GM21576 (cell line): ENCODE measurements at regions not wholly inside any gene's neighbourhood (a gene's known extent, or its start where the extent isn't known, plus 50 kb on each side); places are given as distances from the start of the nearest gene placed in this dataset.
"Not testable (repeated sequence)": the region's sequence is repeated elsewhere in the genome, so short reads cannot be mapped to it uniquely, and the experiment has no call there.

Source experiments
- ATAC-seq: cut with Tn5 transposase; IDR thresholded peaks from one replicate; pipeline ENCODE4 v1.9.1; 2021; ENCODE audit warnings: mild to moderate bottlenecking, moderate library complexity; ENCODE audit not compliant: unreplicated experiment

DNA sequence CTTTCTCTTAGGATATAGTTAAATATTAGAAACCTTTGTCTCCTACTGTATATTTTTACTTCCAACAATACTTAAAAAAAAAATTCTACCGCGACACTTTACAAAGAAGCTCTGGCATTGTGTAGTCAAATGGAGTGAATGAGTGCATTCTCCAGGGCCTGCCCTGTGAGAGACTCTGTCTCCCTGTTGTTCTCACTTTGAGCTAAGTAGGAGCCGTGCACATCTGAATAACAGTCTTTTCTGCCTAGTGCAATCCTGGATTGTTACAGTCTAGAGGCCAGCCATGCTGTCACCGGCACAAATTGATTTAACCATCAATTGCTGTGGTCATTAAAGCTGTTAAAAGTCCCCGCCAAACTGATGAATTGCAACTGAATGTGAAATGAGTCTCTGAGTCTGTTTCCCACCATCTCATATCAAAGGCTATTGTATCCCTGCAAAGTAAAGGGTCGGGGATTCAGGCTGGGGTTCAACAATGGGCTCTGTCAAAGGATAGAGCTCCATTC is 156.0 kb downstream of the RFPL4B start:
- ATAC-seq: no peak

DNA sequence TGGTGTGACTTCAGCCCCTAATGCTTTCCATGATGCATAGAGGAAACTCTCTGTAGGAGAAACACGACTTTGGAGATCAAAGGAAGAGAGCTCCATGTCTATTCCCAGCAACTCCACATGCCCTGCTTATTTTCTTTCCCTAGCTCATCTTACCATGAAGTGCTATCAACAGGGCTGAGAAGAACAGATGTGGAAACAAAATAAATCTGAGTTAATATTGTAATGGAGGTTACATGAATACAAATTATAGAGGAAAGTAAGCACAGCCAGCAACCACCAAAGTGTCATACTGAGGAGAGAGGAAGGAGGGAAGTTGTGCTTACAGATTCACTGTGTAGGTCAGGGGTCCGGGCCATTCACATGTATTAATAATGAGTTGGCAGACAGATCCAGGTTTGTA is 157.5 kb downstream of the RFPL4B start:
- no peak for ATAC-seq

DNA sequence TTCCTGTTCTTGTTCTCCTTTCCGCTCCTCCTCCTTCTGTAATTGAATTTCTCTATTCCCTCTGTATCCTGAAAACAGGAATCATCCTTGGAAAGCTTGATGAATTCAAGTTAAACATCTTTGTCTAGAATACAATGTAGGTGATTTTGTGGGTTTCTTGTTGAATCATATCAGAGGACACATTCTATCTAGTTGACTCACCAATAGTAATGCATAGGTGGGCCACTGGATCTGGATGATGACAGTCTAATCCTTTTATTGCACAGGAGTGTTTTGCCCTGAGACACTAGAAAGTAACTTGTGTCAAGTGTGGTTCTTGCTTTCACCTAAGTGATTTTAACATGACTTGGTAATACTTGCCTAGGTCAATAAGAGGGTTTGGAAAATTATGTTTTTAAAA is 164.3 kb downstream of the RFPL4B start:
- no peak for ATAC-seq

DNA sequence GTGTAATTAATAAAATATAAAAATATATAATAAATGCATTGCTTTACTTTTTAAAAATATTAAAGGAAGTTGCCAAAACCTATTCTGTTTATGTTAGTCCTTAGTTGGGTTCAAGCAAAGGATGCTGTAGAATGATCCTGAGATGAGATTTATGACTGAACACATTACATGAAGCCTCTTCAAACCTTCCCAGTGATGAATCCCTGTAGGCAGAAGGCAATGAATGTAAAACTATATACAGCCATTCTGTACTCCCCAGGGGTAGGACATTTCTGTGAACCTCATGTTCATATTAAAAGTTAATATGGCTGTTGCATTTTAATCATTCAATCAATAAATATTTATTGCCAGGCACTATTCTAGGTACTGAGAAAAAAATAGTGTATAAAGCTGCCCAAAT is 166.0 kb downstream of the RFPL4B start:
- ATAC-seq: no peak

DNA sequence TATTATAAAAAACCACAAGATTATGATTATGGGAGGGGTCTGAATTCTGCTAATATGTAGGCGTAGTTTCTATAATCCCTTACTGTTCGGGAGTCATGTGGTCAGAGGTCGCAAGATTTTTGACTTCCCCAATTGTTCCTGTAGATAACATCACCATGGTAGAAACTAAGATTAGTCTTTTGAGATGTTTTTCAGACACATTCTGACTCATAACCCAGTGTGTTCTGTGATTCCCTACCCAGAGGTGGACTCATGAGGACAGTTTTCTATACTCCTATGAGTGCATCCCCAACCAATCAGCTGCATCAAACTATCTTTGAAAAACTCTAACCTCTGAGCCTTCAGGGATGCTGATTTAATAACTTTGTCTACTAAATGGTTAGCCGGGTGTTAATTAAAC is 175.5 kb downstream of the RFPL4B start:
- no peak for ATAC-seq

DNA sequence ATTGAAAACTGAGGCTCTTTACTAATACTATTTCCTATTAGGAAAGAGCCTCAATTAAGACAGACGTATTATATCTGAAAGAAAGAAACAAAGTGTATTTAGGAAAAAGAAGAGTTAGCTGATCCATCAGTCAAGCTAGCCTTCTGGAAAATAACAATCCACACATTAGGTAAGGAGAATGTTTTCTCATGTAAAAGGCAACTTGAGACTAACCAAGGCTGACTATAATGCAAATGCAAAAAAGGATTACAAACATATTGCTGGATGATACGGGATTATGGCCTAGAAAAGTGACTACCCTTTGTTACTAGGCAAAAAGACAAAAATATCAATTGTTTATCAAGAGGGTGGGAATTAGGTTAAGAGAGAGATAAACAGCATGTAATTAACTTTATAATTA is 176.9 kb downstream of the RFPL4B start:
- ATAC-seq: no peak

DNA sequence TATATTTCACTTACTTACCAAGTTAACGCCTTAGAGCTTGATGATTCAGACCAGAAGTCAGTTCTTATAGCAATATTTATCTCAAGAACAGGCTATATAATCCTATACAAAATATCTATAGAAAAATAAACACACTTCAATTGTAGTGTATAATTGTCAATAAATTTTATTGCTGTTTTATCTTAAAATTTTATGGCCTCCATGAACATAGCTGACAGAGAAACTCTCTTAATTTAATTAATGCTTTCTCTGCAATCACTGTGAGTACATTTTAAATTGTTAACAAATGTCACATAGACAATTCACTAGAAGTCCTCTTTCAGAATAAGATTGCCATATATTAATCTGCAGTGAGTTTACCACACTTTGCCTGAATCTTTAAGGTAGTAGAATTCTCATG is 178.6 kb downstream of the RFPL4B start:
- ATAC-seq: no peak

DNA sequence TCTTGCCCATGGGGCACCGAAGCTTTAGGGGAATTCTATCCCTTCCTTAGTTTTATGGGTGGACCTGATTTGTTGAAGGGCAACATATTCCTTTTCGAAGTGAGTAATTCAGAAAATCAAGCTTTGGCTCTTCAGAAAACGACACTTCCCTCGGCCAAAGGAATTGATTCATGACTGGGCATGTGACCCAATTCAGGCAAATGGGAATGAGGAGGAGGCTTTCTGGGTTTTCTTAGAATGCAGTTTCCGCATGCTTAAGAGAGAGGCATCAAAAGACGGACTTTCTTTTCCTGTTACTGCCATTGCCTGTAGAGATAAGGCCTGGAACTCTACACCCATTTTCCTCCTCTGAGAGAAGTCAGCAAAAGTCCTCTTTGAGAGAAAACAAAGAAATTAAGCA is 179.5 kb downstream of the RFPL4B start:
- no peak for ATAC-seq

DNA sequence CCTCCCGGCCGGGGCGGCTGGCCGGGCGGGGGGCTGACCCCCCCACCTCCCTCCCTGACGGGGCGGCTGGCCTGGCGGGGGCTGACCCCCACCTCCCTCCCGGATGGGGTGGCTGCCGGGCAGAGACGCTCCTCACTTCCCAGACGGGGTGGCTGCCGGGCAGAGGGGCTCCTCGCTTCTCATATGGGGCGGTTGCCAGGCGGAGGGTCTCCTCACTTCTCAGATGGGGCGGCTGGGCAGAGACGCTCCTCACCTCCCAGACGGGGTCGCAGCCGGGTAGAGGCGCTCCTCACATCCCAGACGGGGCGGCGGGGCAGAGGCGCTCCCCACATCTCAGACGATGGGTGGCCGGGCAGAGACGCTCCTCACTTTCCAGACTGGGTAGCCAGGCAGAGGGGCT is 181.2 kb downstream of the RFPL4B start:
- not testable (repeated sequence) for ATAC-seq

DNA sequence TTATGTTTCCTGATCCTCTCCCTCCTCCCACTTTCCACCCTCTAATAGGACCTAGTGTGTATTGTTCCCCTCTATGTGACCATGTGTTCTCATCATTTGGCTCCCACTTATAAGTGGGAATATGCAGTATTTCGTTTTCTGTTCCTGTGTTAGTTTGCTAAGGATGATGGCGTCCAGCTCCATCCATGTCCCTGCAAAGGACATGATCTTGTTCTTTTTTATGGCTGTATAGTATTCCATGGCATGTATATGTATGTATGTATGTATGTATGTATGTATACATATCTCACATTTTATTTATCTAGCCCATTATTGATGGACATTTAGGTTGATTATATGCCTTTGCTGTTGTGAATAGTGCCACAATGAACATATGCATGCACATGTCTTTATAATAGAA is 188.7 kb downstream of the RFPL4B start:
- ATAC-seq: no peak

DNA sequence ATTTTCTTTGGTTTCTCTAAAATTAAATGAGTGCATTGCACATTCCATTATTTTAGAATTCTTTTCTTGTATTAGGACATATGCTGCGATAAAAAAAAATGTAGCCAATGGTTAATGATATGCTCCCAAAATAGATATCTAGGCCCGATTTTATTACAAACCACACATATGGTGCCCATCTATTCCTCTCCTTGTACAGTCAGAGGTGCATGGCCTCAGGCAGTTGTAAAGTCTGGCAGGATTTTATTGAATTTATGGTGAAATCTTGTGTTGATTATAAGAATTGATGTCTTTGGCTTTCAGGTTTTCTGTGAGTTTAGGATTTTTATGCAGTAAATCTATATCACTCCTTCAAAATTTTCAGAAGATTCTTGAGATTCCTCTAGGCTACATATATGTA is 192.2 kb downstream of the RFPL4B start:
- ATAC-seq: no peak

DNA sequence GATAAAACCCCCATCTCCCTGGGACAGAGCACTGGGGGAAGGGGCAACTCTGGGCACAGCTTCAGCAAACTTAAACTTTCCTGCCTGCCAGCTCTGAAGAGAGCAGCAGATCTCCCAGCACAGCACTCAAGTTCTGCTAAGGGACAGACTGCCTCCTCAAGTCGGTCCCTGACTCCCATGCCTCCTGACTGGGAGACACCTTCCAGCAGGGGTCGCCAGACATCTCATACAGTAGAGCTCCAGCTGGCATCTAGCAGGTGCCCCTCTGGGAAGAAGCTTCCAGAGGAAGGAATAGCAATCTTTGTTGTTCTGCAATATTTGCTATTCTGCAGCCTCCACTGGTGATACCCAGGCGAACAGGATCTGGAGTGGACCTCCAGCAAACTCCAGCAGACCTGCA is 194.7 kb downstream of the RFPL4B start:
- ATAC-seq: not testable (repeated sequence)

DNA sequence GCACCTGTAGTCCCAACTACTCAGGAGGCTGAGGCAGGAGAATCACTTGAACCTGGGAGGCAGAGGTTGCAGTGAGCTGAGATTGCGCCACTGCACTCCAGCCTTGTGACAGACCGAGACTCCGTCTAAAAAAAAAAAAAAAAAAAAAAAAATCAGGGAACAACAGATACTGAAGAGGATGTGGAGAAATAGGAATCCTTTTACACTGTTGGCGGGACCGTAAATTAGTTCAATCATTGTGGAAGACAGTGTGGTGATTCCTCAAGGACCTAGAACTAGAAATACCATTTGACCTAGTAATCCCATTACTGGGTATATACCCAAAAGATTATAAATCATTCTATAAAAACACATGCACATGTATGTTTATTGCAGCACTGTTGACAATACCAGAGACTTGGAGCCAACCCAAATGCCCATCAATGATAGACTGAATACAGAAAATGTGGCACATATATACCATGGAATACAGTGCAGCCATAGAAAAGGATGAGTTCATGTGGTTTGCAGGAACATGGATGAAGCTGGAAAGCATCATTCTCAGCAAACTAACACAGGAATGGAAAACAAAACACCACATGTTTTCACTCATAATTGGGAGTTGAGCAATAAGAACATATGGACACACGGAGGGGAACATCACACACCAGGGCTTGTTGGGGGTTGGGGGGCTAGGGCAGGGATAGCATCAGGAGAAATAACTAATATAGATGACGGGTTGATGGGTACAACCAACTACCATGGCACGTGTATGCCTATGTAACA is 200.4 kb downstream of the RFPL4B start:
- not testable (repeated sequence) for ATAC-seq

DNA sequence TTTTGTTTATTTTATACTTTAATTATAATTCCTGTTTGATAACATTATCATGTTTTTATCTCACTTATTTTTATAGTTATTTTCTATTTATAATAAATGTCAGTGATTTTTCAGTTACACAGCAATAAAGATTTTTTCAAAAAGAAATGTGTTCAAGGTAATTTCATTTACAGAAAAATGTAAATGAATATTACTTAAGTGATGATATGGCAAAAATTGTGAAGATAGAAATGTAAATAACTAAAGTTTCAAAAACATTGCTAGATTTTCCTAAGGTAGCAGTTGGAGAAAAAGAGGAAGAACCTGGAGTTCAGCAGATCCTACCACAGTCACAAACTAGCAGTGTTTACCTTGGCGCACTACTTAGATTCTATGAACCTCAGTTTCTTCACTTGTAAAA is 202.6 kb downstream of the RFPL4B start:
- ATAC-seq: no peak

DNA sequence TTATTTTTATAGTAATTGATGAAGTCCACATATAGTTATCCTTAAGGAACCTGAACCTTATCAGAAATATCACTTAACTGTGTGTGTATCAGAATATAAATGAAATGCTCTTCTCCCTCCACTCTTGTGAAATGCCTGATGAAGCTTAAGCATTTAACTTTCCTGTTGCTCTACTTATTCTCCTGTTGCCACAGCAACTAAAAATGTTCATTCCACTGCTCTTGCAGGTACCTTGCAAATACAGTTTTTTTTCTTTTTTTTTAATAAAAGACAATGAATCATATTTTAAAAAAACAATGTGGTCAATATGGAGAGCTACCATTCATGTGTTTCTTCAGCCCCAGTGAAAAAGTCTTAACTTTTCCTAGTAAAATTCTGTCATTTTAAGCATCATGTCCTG is 210.3 kb downstream of the RFPL4B start:
- ATAC-seq: no peak

DNA sequence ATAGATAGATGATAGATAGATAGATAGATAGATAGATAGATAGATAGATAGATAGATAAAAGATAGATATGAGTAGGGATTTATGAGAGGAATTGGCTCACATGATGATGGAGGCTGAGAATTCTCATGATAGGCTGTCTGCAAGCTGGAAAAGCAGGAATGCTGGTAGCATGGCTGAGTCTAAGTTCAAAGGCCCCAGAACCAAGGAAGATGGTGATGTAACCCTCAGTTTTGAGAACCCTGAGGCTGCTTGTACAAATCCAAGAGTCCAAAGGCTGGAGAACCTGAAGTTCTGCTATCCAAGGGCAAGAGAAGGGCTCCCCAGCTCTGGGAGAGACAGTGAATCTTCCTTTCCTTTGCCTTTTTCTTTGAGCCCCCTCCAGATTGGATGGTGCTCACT is 210.8 kb downstream of the RFPL4B start:
- no peak for ATAC-seq

DNA sequence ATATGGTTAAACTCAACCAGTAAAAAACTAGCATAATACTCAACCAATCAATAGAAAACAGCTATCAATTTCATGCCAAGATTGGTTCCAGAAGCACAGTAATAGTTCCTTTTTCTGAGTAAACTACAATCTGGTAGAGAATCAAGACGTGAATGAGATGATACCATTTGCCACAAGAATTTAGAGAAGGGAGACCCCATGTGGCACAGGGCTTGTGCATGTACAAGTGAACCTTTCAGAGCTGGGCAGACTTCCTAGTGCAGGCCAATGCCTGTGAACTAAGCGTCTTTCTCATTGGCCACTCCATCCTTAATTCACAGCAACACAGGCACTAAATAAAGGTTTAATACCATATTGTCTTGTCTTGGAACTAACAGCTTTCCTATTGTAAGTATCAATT is 213.5 kb downstream of the RFPL4B start:
- ATAC-seq: no peak

DNA sequence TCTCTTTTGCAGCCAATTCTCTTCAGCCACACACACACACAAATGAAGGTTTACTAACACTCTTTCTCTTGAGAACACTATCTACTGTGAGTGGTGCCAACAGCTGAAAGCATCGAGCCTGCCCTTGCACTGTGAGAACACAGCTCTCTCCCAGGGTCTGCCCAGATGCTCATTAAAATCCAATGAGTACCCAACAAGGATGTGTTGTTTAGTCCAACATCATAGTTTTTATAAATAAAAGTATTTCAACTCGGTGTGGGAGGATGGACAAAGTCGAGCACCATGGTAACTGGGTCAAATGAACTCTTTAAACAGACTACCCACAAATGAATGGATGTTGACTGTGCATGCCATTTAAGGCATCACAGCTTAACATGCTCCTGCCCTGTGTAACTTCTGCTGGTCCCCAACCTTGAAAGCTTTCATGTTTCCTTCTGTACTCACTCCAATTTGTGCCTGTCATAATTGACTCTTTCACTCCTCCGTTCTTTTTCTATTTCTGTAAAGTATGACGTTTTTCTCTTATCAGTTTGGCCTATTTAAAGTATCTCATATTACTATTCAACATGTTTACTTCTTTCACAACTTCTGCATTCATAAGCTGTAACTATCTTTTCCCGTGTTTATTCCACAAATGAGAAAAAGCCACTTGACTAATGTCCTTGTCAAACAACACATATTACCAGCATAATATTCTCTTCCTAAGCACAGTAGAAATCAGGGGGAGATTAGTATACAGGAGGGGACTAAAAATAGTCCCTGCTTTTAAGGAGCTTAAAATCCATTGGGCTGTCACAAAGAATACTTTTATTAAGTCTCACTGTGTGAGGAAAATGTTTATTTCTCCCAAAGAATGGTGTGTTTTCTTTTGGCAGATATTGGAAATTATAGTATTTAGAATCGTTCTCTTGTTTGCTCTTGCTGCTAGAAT is 215.4 kb downstream of the RFPL4B start:
- no peak for ATAC-seq

DNA sequence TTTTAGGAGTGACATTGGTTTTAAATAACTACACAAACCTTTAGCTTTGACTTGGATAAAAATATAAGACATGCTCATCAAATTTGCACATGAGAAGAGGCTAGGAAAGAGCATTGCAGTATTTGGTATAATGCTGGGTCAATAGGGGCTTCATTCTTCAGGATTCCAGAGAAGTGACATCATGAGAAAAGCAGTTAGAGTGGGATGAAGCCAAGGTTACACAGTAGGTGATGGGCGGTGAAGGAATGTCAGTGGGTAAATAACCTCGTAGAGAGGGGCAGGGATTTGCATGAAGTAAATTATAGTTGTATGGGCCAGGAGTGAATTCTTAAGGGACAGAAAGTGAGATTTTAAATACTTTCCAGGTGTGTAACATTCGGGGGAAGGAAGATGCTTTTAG is 216.2 kb downstream of the RFPL4B start:
- no peak for ATAC-seq

DNA sequence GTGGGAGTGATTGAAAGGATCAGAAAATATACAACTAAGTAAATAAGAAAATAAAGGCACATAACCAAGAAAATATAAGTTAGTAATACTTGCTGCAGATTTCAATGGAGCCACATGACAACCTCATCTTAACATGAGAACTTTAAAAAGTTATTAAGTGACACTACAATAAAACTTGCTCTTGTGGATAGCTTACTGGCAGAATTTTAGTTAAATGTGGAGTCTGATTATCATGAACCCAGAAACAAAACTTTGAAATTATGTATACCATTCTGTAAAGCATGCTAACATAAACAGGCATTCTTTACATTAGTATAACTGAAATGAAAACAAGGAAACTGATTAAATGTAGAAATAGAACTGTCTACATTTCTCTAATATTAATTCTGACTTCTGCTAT is 220.9 kb downstream of the RFPL4B start:
- ATAC-seq: no peak

DNA sequence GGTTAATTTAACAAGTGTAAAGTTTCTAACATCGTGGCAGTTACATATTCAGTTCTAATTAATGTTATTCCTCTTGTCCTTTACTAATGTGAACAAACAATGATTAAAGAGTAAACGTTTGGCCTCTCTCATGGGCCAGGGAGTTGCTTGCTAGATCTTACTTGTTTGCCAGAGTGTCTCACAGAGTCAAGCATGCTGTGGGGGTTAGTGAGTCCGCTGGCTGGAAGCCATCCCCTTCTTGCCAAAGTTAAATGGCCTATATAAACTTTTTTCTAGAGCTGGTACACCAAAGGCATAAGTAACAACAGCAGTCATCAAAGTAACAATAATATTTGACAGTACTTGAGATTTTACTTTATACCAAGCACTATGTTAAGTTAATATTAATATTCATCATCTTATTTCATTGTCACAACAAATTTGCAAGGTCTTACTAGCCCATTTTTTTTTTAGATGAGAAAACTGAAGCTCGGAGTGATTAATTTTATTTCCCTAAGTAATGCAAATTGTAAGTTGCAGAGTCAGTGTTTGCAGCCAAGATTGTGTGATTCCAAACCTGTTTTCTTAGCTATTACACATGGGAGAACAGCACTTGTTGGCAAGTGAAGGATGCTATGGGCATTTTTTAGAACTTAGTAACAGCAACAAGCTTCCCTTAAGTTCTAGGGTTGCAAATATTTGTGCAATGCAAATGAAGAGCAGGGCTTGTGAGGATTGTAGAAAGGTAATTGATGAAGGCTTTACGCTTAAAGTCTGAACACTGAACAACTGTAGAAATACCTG is 224.5 kb downstream of the RFPL4B start:
- no peak for ATAC-seq
